HG03103 (cell line): ENCODE measurements at regions not wholly inside any gene's neighbourhood (a gene's known extent, or its start where the extent isn't known, plus 50 kb on each side); places are given as distances from the start of the nearest gene placed in this dataset.
"Not testable (repeated sequence)": the region's sequence is repeated elsewhere in the genome, so short reads cannot be mapped to it uniquely, and the experiment has no call there.

Experiments used
- ATAC-seq: cut with Tn5 transposase; IDR thresholded peaks from one replicate; pipeline ENCODE4 v1.9.1; 2021; ENCODE audit warnings: low read depth; ENCODE audit not compliant: unreplicated experiment

DNA sequence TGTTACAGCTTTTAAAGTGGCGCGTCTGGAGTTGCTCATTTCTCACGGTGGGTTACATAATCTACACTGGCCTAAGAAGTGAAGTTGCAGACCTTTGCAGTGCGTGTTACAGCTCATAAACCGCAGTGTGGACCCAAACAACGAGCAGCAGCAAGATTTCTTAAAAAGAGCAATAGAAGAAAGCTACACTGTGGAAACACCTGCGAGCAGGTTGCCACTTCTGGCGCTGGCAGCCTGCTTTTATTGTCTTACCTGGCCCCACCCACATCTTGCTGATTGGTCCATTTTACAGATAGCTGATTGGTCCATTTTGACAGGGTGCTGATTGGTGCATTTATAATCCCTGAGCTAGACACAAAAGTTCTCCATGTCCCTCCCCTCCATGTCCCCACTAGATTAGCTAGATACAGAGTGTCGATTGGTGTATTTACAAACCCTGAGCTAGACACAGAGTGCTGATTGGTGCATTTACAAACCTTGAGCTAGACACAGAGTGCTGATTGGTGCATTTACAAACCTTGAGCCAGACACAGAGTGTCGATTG is 462.9 kb upstream of the JARID2 start:
- ATAC-seq, result not testable (repeated sequence)

DNA sequence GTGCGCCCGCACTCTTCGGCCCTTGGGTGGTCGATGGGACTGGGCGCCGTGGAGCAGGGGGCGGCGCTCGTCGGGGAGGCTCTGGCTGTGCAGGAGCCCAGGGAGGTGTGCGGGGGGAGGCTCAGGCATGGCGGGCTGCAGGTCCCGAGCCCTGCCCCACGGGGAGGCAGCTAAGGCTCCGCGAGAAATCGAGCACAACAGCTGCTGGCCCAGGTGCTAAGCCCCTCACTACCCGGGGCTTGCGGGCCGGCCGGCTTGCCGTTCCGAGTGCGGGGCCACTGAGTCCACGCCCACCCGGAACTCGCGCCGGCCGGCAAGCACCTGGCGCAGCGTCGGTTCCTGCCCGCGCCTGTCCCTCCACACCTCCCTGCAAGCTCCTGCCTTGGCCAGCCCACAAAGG is 462.3 kb upstream of the JARID2 start:
- no peak for ATAC-seq

DNA sequence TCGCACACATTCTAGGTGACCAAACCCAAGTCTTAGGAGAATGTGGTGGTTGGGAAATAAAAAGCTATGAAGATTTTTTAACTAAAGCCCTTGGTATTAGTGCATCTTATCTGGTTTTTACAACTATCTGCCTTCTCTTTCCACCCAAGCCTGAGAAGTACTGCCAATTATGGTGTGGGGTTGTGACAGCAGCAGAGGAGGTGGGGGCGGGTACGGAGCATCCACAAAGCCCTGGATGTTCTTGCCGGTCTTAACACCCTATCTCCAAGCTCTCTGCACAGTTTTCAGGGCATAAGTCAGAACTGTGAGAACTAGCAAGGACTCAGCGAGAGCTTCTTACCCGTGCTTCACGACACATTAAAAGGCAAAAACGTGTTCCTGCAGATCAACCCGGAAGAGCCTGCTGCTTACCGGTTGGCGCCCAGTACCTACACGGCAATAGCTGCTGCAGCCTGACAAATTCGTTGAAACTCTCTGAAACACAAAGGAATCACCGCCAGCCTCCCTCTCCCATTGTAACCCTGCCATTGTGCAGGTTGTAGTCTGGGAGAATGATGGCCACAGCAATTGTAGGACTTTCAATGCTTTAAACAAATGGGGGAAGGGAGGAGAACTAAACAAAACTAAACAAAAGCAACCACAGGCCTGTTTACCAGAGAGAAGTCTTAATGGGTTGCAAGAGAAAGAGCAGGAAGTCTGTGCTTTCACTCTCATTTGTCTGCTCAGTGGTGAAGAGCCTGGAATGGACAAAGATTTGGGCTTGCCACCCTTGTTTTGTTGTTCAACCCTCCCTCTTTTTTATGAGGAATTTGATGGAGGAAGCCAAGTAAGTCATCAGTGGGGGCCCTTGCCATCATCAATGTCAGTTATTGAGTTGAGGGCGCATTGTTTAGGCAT is 461.0 kb upstream of the JARID2 start:
- ATAC-seq, result no peak

DNA sequence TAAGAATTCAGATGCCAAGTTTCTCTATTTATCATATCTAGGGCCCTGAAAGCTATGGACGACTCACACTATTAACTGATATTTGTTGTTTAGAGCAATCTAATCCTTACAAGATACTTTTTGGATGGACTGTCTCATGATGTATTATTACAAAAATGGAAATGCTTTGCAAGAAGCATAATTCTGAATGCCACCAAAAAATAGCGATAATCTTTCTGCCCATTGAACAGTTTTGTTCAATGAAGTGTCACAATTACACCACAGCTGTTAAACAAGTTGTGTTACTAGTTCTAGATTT is 460.4 kb upstream of the JARID2 start:
- no peak for ATAC-seq

DNA sequence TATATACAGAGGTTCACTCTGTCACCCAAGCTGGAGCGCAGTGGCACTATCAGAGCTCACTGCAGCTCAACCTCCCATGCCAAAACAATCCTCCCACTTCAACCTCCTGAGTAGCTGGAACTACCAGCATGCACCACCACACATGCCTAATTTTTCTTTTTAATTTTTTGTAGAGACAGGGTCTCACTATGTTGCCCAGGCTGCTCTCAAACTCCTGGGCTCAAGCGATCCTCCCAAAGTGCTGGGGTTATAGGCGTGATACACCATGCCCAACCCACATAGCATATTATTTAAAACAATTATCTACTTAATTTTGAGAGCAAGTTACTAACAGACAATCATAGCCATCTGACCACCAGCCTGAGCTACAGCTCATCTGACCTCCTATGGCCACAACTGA is 459.9 kb upstream of the JARID2 start:
- ATAC-seq, result no peak

DNA sequence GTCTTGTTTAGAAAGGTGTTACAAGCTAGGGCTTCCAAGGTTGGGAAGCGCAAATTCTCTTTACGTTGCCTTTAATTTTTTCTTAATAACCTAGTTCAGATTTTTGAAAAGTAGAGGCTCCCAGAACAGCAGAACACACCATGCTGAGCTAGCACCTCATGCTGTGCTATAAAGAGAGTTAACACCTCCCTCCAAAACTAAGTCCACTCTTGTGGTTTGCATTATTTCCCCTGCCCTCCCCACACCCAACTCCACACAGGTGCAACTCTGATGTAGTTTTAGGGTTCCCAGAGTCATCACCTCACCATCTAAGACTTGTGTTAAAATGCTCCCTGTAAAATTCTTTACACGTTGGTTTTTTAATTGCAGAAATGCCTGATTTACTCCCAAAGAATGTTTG is 459.4 kb upstream of the JARID2 start:
- ATAC-seq, result no peak

DNA sequence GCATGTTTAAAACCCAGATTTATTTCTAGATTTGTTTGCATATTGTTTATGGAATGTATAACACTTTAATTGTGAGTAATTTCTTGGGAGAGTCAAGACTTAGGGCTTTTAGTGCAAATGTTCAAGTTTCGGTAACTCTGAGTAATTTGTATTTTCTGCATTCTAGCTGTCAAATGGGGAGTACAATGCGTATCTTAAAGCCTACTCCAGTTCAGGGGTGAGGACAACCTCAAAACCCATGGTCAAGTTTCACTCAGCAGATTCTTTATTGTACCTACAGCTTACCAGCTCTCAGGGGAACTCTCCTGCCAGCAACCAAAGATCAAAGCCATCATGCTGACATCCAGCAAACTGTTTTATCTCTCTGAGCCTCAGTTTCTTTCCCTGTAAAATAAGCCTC is 458.6 kb upstream of the JARID2 start:
- ATAC-seq, result no peak

DNA sequence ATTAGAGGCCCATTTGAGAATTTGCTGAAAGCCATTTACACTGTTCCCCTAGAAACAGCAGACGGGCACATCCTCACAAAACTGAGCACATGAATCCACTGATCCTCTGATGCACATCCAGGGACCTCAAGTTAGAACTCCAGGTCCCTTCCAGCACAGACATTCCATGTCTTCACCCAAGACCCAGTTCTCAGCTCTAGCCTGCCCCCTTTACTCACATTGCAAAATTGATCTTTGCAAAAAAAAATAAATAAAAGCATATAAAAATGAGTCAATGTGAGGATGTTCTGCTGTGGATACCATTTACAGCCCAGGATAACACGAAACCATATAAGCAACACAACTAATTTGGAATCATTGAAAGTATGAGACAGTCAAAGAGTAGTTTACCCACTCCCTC is 458.2 kb upstream of the JARID2 start:
- no peak for ATAC-seq

DNA sequence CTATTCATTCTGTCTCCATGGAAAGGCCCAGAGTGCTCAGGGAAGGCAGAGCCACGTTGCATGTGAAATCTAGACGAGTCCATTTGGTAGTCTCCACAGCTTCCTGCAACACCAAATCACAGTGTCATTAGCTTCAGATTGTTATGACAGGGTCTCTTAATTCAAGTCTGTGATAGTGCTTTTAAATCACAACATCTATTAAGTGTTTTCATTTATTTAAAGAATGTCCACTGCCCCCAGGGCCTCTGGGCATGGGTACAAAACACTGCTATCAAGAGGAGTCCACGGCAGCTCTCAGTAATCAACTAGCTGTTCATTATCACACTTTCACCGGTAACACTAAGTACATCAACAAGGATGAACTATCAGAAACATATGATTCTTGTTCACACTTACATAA is 455.9 kb upstream of the JARID2 start:
- ATAC-seq, result no peak

DNA sequence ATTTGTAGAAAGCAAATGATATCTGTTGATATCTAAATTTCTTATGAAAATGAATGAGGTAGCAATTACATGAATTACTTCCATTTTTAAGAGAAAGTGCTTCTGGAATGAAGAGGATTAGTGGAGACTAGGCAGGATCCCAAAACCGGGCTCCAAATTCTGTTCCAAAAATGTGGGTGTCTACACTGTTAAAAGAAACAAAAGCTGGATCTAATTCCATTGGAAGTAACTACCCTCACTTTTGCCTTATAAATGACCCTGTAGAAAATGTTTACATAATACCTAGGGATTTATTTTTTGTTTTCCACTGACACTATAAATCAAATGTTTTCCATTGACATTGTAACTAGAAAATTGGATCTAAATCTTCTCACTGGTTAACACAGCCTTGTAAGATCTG is 454.9 kb upstream of the JARID2 start:
- ATAC-seq, result no peak

DNA sequence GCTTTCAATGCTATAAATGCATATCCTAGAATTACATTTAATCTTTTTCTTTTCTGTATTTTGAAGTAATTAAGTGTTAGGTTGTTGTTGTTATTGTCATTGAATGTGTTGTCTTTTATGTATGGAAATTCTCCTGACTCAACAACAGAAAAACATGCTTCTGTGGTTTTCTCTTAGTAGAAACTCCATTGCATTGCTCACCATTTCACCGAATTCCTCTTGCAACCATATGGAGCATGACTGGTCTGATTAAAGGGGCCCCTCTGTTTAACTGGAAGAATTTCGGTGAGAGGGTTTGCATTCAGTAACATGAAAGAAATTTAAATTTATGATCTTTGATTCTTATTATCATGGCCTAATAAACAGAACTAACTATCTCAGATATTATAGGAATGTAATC is 454.3 kb upstream of the JARID2 start:
- no peak for ATAC-seq

DNA sequence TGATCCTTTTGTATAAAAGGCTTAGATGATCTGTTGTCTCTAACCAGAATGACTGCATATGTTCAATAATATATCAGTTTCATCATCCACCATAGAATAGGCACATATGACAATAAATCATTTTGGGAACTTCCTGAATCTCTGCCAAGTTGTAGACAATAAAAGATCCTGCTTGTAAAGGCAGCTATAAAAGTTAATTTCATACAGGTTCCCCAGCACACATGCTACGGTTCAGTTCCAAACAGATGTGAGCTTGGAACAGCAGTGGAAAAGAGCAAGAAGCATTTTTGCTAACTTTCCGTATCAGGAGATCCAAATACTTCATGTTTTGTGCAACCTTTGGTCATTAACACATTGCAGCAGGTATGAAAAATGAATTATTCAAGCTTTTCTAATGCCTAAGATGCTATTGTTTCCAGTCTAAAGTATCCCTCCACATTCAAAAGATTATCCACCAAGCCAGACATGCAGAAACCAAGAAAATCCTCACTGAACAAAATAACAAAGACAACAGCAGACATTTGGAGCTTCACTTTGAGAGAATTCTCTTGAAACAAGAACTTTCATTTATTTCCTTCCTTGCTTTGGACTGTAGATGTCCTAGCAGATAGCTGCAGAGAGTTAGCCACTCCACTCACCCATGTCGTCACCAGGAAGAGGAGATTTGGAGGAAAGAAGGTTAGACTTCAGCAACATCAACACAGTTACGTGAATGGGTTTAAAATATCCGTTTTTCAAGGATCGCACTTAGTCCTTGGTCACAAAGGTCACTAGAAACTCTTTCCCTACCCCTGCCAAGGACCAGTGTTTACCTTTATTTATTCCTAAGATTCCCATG is 453.5 kb upstream of the JARID2 start:
- ATAC-seq, result no peak

DNA sequence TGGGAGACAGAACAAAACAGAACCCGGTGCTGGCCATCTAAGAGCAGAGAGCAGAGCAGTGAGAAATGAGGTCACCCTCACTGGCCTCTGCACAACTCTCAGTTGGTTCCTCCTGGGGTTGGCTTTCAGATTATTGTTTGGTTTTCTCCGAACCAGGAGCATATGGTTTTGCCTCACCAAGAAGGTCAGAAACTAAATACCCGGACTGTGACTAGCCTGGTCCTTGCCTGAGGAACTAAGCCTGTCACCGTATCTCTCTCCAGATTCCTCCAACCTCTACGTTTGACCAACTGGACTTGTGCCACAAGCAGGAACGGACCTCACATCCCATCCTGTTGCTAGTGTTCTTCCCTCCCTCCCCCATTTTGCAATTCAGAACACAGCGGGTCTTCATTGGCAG is 450.4 kb upstream of the JARID2 start:
- no peak for ATAC-seq

DNA sequence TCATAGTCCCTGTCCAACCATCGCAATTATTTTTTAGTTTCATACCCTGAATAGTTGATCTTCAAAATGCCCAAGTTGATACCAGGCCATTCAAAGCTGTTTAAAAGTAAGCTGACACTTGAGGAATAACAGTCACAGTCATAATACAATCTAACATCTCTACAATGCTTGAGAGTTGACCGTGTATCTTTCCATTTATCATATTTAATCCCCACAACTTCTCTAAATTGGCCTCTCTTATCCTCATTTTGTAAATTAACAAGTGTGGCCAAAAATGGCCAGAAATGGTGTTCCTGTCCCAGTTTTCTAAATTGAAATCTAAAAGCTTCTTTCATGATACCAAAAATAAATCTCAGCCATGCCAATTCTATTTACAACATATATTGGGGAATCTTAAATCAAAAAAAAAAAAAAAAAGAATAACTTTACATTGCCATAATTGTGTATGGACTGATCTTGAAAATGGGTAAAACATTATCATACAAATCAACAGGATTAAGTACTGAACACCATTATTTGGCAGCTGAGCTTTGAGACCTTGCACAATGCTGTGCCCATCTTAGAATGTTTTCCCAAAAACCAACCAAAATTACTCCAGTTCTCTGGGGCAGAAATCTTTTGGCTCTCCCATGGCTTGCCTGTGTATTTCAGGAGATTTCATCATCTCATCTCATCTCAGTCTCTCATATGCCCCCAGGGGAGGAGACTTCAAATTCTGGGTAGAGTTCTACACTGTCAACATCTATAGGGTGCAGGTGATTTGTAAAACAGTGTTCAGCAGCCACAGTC is 448.7 kb upstream of the JARID2 start:
- no peak for ATAC-seq

DNA sequence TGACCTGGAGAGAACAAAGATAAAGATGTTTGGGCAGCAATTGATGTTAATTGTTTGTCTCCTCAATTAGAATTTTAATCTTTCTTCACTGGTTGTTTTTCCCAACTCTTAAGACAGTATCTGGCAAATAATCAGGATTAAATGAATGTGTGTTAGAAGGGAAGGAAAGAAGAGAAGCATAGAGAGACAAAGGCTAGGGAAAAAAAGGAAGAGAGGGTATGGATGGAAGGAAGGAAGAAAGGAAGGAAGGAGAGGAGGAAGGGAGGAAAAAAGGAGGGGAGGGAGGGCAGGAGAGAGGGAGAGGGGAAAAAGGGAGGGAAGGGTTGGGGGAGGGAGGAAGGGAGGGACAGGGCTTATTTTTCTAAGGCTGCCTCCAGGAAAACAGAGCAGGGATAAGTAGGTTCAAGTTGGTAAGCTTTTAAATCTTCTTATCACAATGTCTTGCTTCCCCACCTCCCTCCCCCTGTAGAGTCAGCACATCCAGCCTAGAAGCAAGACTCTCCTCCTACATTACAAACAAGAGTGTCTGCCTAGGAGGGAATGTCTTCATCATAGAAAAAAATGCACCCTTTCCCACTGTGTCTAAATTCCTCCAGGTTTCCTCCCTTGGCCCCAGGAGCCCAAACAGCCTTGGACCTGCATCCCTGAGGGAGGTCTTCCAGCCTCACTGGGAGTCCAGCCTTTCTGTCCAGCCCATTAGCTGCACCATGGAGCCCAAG is 447.8 kb upstream of the JARID2 start:
- ATAC-seq, result no peak

DNA sequence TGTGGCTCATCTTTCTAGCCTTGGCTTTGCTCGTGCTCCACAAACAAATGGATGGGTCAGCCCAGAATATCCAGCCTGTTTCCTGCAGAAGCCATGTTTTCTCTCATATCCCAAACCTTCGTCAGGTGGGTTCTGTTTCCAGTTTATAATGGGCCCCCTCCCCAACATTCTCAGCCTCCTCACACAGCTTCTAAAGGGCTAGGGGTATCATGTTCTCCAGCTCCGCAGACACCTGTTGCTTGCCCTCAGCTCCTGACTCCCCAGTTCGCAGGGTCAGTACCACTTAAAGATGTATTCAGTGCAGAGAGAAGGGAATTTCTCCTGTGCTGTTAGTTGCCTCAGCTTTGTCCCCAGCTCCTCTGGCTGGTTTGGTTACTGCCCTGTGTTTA is 447.3 kb upstream of the JARID2 start:
- ATAC-seq, result no peak

DNA sequence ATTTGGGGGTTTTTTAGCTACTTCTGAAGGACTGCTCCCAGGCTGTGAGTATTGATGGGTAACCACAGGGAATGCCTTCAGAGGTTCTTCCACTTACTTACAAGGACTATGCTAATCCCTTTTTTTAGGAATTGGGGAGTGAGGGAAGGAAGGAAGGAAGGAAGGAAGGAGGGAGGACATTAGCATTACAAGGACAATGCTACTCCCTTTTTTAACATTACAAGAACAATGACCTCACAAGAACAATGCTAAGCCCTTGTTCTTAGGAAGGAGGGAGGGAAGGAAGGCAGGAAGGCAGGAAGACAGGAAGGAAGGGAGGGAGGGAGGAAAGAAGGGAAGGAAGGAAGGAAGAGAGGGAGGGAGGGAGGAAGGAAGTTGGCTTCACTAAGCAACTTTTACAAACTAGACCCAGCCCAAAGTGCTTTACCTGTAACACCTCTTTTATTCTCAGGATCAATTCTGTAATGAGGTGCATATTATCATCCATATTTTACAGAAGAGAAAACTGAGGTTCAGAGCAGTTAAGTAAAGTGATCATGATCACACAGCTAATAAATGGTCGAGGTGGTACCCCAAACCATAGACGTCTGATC is 446.8 kb upstream of the JARID2 start:
- no peak for ATAC-seq

DNA sequence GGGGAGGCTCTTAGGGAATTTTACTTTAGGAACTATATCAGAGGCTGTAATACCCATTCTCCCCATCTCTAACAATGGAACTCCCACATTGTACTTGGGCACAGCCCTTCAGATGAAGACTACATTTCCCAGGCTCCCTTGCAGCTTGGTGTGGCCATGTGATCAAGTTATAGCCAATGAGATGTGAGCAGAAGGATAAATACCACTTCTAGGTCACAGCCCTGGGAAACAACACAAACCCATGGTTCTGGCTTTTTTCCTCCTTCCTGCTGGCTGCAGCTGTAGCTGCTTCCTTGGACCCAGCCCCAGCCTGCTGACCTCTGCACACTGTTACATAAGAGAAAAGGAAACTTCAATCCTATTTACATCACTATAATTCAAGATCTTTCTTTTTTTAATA is 445.9 kb upstream of the JARID2 start:
- no peak for ATAC-seq

DNA sequence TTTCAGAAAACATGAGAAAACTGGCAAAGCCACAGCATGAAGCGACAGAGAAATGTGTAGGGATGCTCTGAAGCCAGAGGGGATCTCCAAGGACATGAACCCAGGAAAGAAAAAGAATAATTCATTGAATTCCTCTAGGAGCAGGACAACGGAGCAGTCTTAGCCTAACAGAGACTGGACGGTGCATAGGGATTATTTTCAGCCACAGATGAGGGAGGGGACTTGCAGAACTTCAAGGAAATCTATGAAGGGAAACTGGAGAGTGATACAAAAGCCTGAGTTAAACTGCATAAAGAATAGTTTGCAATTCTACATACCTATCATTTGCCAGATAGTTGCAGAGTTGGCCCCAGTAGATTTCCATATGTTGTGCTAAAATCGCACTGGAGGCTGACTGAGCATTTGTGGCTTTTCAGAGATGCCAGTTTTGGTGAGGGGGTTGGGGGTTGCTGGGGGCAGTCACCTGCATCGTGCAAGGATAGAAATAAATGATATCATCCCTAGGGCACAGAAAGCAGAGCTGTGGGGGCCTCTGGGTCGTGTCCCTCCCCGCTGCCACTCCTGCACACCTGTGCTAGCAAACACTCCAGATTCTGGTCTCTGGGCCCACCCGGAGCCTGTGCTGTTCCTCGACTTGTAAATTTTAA is 443.2 kb upstream of the JARID2 start:
- no peak for ATAC-seq
